Loucy (cell line): ENCODE measurements at regions not wholly inside any gene's neighbourhood (a gene's known extent, or its start where the extent isn't known, plus 50 kb on each side); places are given as distances from the start of the nearest gene placed in this dataset.

Experiments
- EZH2phosphoT487 ChIP-seq: fragments of 200-600 bp; IDR thresholded peaks from 2 replicates; pipeline ENCODE4 v1.6.1; 2018; ENCODE audit warnings: antibody characterized with exemption, mild to moderate bottlenecking, moderate library complexity, borderline replicate concordance
- TF ChIP-seq, protein P1 (sequence below): fragments of 200-600 bp; sonication (generic); conservative IDR thresholded peaks from 2 replicates; pipeline ENCODE4 v1.5.1; 2014; ENCODE audit warnings: mild to moderate bottlenecking, antibody characterized with exemption, low read length

DNA sequence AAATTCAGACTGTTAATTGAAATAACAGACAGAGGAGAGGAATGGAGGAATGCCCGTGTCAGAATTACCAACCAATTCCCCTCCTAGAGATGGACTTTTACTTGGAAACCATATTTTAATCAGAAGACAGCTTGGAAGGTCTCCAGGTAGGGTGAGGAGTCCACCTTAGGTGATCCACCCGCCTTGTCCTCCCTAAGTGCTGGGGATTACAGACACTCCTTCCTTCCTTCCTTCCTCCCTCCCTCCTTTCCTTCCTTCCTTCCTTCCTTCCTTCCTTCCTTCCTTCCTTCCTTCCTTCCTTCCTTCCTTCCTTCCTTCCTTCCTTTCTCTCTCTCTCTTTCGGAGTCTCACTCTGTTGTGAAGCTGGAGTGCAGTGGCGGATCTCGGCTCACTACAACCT lies 328.0 kb downstream of the RAPGEF2 start:
- TF ChIP-seq, protein P1, sequence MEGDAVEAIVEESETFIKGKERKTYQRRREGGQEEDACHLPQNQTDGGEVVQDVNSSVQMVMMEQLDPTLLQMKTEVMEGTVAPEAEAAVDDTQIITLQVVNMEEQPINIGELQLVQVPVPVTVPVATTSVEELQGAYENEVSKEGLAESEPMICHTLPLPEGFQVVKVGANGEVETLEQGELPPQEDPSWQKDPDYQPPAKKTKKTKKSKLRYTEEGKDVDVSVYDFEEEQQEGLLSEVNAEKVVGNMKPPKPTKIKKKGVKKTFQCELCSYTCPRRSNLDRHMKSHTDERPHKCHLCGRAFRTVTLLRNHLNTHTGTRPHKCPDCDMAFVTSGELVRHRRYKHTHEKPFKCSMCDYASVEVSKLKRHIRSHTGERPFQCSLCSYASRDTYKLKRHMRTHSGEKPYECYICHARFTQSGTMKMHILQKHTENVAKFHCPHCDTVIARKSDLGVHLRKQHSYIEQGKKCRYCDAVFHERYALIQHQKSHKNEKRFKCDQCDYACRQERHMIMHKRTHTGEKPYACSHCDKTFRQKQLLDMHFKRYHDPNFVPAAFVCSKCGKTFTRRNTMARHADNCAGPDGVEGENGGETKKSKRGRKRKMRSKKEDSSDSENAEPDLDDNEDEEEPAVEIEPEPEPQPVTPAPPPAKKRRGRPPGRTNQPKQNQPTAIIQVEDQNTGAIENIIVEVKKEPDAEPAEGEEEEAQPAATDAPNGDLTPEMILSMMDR = no peak
- TF ChIP-seq EZH2phosphoT487 = no peak
